ENCODE measurements at regions not wholly inside any gene's neighbourhood (a gene's known extent, or its start where the extent isn't known, plus 50 kb on each side); places are given as distances from the start of the nearest gene placed in this dataset.
"Not testable (repeated sequence)": the region's sequence is repeated elsewhere in the genome, so short reads cannot be mapped to it uniquely, and the experiment has no call there.

GRCh38 chr13:47892374-47892773 is 108.7 kb downstream of the SUCLA2 start:
- no peak for TF ChIP-seq POLR2A (IDR thresholded peaks at IDR 0.05; ENCODE audit: extremely low read depth, insufficient read length)
- no peak for TF ChIP-seq MYC (IDR thresholded peaks at IDR 0.05; ENCODE audit: low read depth, low read length)
- no peak for TF ChIP-seq MAX (IDR thresholded peaks at IDR 0.05; ENCODE audit: low read depth, low read length)
- TF ChIP-seq CTCF (IDR thresholded peaks at IDR 0.05; ENCODE audit: low read depth, low read length), result no peak
- H3K4me3 ChIP-seq (ENCODE audit: low read depth, low read length), result no peak overlapping the region
- DNase-seq (ENCODE audit: low read depth), result no peak

- H3K4me3 ChIP-seq (ENCODE audit: low read depth, low read length), result no peak overlapping the region
- TF ChIP-seq MYC (IDR thresholded peaks at IDR 0.05; ENCODE audit: low read depth, low read length) (peak; percentile 11; the same call in 1 of the 2 replicates), CTCF (IDR thresholded peaks at IDR 0.05; ENCODE audit: low read depth, low read length) (no peak), MAX (IDR thresholded peaks at IDR 0.05; ENCODE audit: low read depth, low read length) (no peak), POLR2A (IDR thresholded peaks at IDR 0.05; ENCODE audit: extremely low read depth, insufficient read length) (no peak)
- peak; percentile 18 for DNase-seq (ENCODE audit: low read depth)
Observed at GRCh38 chr13:47890146-47890814, 110.8 kb downstream of the SUCLA2 start.

- DNase-seq (ENCODE audit: low read depth), result no peak
- no peak for TF ChIP-seq MAX (IDR thresholded peaks at IDR 0.05; ENCODE audit: low read depth, low read length)
- TF ChIP-seq CTCF (IDR thresholded peaks at IDR 0.05; ENCODE audit: low read depth, low read length), result no peak
- no peak for TF ChIP-seq POLR2A (IDR thresholded peaks at IDR 0.05; ENCODE audit: extremely low read depth, insufficient read length)
- no peak for TF ChIP-seq MYC (IDR thresholded peaks at IDR 0.05; ENCODE audit: low read depth, low read length)
- H3K4me3 ChIP-seq (ENCODE audit: low read depth, low read length), result no peak overlapping the region
Observed at GRCh38 chr13:47886314-47886713, 114.8 kb downstream of the SUCLA2 start.

GRCh38 chr13:47875201-47875600 is 125.9 kb downstream of the SUCLA2 start:
- peak; percentile 40 for DNase-seq (ENCODE audit: low read depth)
- TF ChIP-seq POLR2A (IDR thresholded peaks at IDR 0.05; ENCODE audit: extremely low read depth, insufficient read length), result no peak
- TF ChIP-seq MYC (IDR thresholded peaks at IDR 0.05; ENCODE audit: low read depth, low read length), result no peak
- no peak for TF ChIP-seq MAX (IDR thresholded peaks at IDR 0.05; ENCODE audit: low read depth, low read length)
- TF ChIP-seq CTCF (IDR thresholded peaks at IDR 0.05; ENCODE audit: low read depth, low read length), result no peak
- no peak overlapping the region for H3K4me3 ChIP-seq (ENCODE audit: low read depth, low read length)

GRCh38 chr13:47873987-47874386 is 127.1 kb downstream of the SUCLA2 start:
- H3K4me3 ChIP-seq (ENCODE audit: low read depth, low read length); DNase-seq (ENCODE audit: low read depth): not testable (repeated sequence)

GRCh38 chr13:47873319-47873718 is 127.8 kb downstream of the SUCLA2 start:
- not testable (repeated sequence) for H3K4me3 ChIP-seq (ENCODE audit: low read depth, low read length); DNase-seq (ENCODE audit: low read depth)

GRCh38 chr13:47869776-47870175 is 131.3 kb downstream of the SUCLA2 start:
- no peak for DNase-seq (ENCODE audit: low read depth)
- no peak for TF ChIP-seq POLR2A (IDR thresholded peaks at IDR 0.05; ENCODE audit: extremely low read depth, insufficient read length)
- no peak for TF ChIP-seq MYC (IDR thresholded peaks at IDR 0.05; ENCODE audit: low read depth, low read length)
- TF ChIP-seq MAX (IDR thresholded peaks at IDR 0.05; ENCODE audit: low read depth, low read length), result no peak
- TF ChIP-seq CTCF (IDR thresholded peaks at IDR 0.05; ENCODE audit: low read depth, low read length), result no peak
- H3K4me3 ChIP-seq (ENCODE audit: low read depth, low read length), result no peak overlapping the region

Measured in NB4 (cell line).